ENCODE measurements at regions not wholly inside any gene's neighbourhood (a gene's known extent, or its start where the extent isn't known, plus 50 kb on each side); places are given as distances from the start of the nearest gene placed in this dataset.

DNA sequence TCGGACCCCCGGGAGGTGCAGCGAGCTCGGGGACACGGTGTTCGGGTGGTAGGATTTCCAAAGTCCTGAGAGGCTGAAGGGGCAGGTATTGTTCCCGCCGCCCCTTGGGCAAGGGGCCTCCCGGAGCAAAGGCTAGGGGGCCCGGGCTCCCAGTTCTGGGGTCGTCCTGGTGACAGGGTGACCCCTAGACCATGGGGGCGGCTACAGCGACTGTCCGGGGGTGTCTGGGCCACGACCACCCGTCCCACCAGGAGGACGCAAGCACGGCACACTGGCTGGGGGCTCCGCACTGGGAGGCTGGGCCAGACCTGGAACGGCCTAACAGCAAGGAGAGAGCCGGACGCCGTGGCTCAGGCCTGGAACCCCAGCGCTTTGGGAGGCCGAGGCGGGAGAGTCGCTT lies 55.6 kb downstream of the PRR18 start:
- H4K91ac ChIP-seq (replicated peaks; ENCODE audit: insufficient read length, low read length) = no peak overlapping the region
- H3K4me1 ChIP-seq (replicated peaks in 1 of 4; ENCODE audit: control insufficient read depth in 3 of 4, insufficient read depth in 4 of 4, low read length in 3 of 4) = no peaks in the 10 kb centered on the region
- H3K4me2 ChIP-seq (ENCODE audit: insufficient read depth in 1 of 2, low read depth in 2 of 2, low read length in 2 of 2) = peak overlapping the region in 1 of 2 experiments; percentile 58; a peak in 1 of 4 replicates
- H2AFZ ChIP-seq (ENCODE audit: low read length) = no peak overlapping the region
- no peak overlapping the region for H2BK12ac ChIP-seq (ENCODE audit: low read depth, low read length)
- ChIA-PET CTCF (ENCODE audit: partially characterized antibody) (interaction anchor here (0.6 to 1.8 kb wide), 4 partner anchors 10 to 1801 kb away, joined by 3 to 4 read pairs (median 3); no protein-coding TSS in a partner anchor), POLR2A (ENCODE audit: partially characterized antibody) (no interaction called here)
- H3K23me2 ChIP-seq (ENCODE audit: low read depth, low read length) = no peaks in the 10 kb centered on the region; the same call in 1 of the 2 replicates
- no peak overlapping the region for H2AK5ac ChIP-seq (ENCODE audit: low read depth, low read length)
- no peak overlapping the region for H2BK120ac ChIP-seq (replicated peaks; ENCODE audit: low read depth, low read length)
- no peak overlapping the region for H2BK15ac ChIP-seq (ENCODE audit: low read length)
- no peak overlapping the region for H3K23ac ChIP-seq (ENCODE audit: insufficient read length)
- H3K4me3 ChIP-seq (ENCODE audit: extremely low read depth in 1 of 4, insufficient read depth in 2 of 4, low read depth in 3 of 4, low read length in 4 of 4) = no peak overlapping the region
- H3K79me2 ChIP-seq (ENCODE audit: control insufficient read depth in 1 of 2, insufficient read depth in 2 of 2, low read length in 2 of 2) = no peaks in the 10 kb centered on the region
- no peak overlapping the region for H3K9ac ChIP-seq (replicated peaks in 1 of 4; ENCODE audit: extremely low read depth in 1 of 4, low read depth in 3 of 4, low read length in 3 of 4)
- H3K79me1 ChIP-seq (ENCODE audit: low read depth, low read length) = no peaks in the 10 kb centered on the region
- no peak overlapping the region for H4K5ac ChIP-seq (ENCODE audit: insufficient read length, low read depth, low read length)
- no peaks in the 10 kb centered on the region for H4K20me1 ChIP-seq (replicated peaks in 1 of 2; ENCODE audit: control insufficient read depth in 1 of 2, insufficient read depth in 2 of 2, low read length in 2 of 2)
- H3K27ac ChIP-seq (ENCODE audit: low read depth, low read length) = no peak overlapping the region
- no peak overlapping the region for H4K8ac ChIP-seq (ENCODE audit: extremely low read depth, insufficient read depth, low read length)
- no peak overlapping the region for H2BK20ac ChIP-seq (ENCODE audit: low read length)
- H3K4ac ChIP-seq (replicated peaks; ENCODE audit: insufficient read length, low read depth, low read length) = peak overlapping the region; percentile 38
- 89% methylated on average over 7 of the region's 27 CpGs; no CpG with 5 or more reads in 1 of the 2 experiments for WGBS, 2 experiments (ENCODE audit: extremely low coverage in 1 of 2, insufficient coverage in 1 of 2, insufficient read length in 1 of 2, insufficient replicate concordance in 2 of 2, low coverage in 1 of 2, low lambda C conversion rate in 2 of 2, missing lambda C conversion rate in 1 of 2)
- no peaks in the 10 kb centered on the region; a peak in 1 of 4 replicates for H3K9me3 ChIP-seq (ENCODE audit: insufficient read depth in 2 of 2, low read depth in 1 of 2, low read length in 1 of 2)
- H3K36me3 ChIP-seq (ENCODE audit: control insufficient read depth in 2 of 4, insufficient read depth in 4 of 4, low read length in 3 of 4) = no peaks in the 10 kb centered on the region
- no peak overlapping the region for H2BK5ac ChIP-seq (ENCODE audit: low read depth, low read length)
- no peak for FAIRE-seq
- no peak overlapping the region for H3K56ac ChIP-seq (replicated peaks; ENCODE audit: insufficient read length, low read depth, low read length)
- H3K18ac ChIP-seq (ENCODE audit: extremely low read depth, low read length) = no peak overlapping the region
- H3K14ac ChIP-seq (ENCODE audit: insufficient read length) = no peak overlapping the region
- no peak for DNase-seq (ENCODE audit: low read depth in 1 of 2, low spot score in 2 of 2)
- peaks cover 15 to 46% (median 35%) of the 10 kb centered on the region in 4 experiments for H3K27me3 ChIP-seq (replicated peaks in 1 of 4; ENCODE audit: control insufficient read depth in 3 of 4, extremely low read depth in 1 of 4, insufficient read depth in 3 of 4, low read length in 3 of 4)
- TF ChIP-seq EZH2 (IDR thresholded peaks at IDR 0.05; ENCODE audit: low read depth, low read length, severe bottlenecking) (no peak), CBX8 (IDR thresholded peaks at IDR 0.05; ENCODE audit: borderline replicate concordance, low read depth, low read length) (no peak), CTBP2 (IDR thresholded peaks at IDR 0.05; ENCODE audit: borderline replicate concordance, insufficient read depth, insufficient read length, low read length) (no peak), ZNF274 (IDR thresholded peaks at IDR 0.05; ENCODE audit: borderline replicate concordance, extremely low read depth, low read length) (no peak), RNF2 (IDR thresholded peaks at IDR 0.05; ENCODE audit: borderline replicate concordance, low read depth, low read length, missing control alignments, poor library complexity, severe bottlenecking) (no peak), ASH2L (IDR thresholded peaks at IDR 0.05; ENCODE audit: low read length) (no peak), E2F6 (IDR thresholded peaks at IDR 0.05) (no peak)
